IMR-90 (cell line): ENCODE measurements at regions not wholly inside any gene's neighbourhood (a gene's known extent, or its start where the extent isn't known, plus 50 kb on each side); places are given as distances from the start of the nearest gene placed in this dataset.

ENCODE experiments used
- ATAC-seq: fragments of 200-7000 bp; cut with Tn5 transposase; 2 replicates; pipeline ENCODE4 v1.9.1; 2020; ENCODE audit warnings: low read depth, mild to moderate bottlenecking, moderate library complexity
- BruUV-seq: library from RNA; stranded (reverse); fragments of 400-500 nt; replicated peaks from 2 replicates; lab custom pipeline; 2021; lab: Mats Ljungman, UMichigan
- CTCF ChIA-PET: fragments of 300-600 bp; formaldehyde crosslinking; extraction: SDS; loops from one replicate; lab custom pipeline; 2021; ENCODE audit warnings: antibody characterized with exemption; lab: Yijun Ruan, JAX
- POLR2A ChIA-PET: fragments of 300-600 bp; sonication (Branson Sonifier 250); formaldehyde crosslinking; loops from one replicate; lab custom pipeline; 2022; ENCODE audit warnings: antibody characterized with exemption; ENCODE audit not compliant: unreplicated experiment; lab: Charles Lee
- DNase-seq: peaks from one replicate; pipeline ENCODE4 v3.0.0; 2013
- H2AFZ ChIP-seq: replicated peaks from 2 replicates; pipeline ENCODE3; 2013; ENCODE audit warnings: low read length, mild to moderate bottlenecking; ENCODE audit not compliant: poor library complexity
- H2AK5ac ChIP-seq: 2 replicates; pipeline ENCODE4 v1.6.1; 2013; ENCODE audit warnings: low read depth, low read length, inconsistent platforms
- H2AK9ac ChIP-seq: replicated peaks from 2 replicates; pipeline ENCODE3; 2013; ENCODE audit warnings: mild to moderate bottlenecking, low read depth, low read length, moderate library complexity; ENCODE audit not compliant: poor library complexity
- H2BK120ac ChIP-seq: 2 replicates; pipeline ENCODE4 v1.6.1; 2013; ENCODE audit warnings: low read depth, low read length, inconsistent platforms
- H2BK15ac ChIP-seq: 3 replicates; pipeline ENCODE4 v1.6.1; 2013; ENCODE audit warnings: low read depth, low read length, inconsistent platforms
- H2BK20ac ChIP-seq: 2 replicates; pipeline ENCODE4 v1.6.1; 2013; ENCODE audit warnings: low read depth, mild to moderate bottlenecking, inconsistent platforms, low read length, moderate library complexity
- H2BK5ac ChIP-seq: 2 replicates; pipeline ENCODE4 v1.6.1; 2013; ENCODE audit warnings: mild to moderate bottlenecking, low read depth, low read length, inconsistent platforms; ENCODE audit not compliant: poor library complexity, severe bottlenecking
- H3K14ac ChIP-seq: replicated peaks from 2 replicates; pipeline ENCODE4 v1.6.1; 2013; ENCODE audit warnings: low read depth, low read length, inconsistent platforms
- H3K18ac ChIP-seq: 2 replicates; pipeline ENCODE4 v1.6.1; 2013; ENCODE audit warnings: low read depth, low read length, control low read depth
- H3K23ac ChIP-seq: 2 replicates; pipeline ENCODE4 v1.6.1; 2013; ENCODE audit warnings: low read depth, low read length, inconsistent platforms
- H3K27ac ChIP-seq: 2 replicates; pipeline ENCODE4 v1.5.1; 2013; ENCODE audit warnings: mild to moderate bottlenecking, control low read depth, low read length; ENCODE audit not compliant: insufficient read depth
- H3K27me3 ChIP-seq: 2 replicates; pipeline ENCODE4 v1.6.1; 2013; ENCODE audit warnings: low read length; ENCODE audit not compliant: control insufficient read depth, insufficient read depth
- H3K36me3 ChIP-seq: 2 replicates; pipeline ENCODE4 v1.6.1; 2013; ENCODE audit warnings: low read length, mixed read lengths; ENCODE audit not compliant: control insufficient read depth, insufficient read depth
- H3K4ac ChIP-seq: 2 replicates; pipeline ENCODE4 v1.6.1; 2013; ENCODE audit warnings: low read depth, low read length, inconsistent platforms
- H3K4me1 ChIP-seq: 2 replicates; pipeline ENCODE4 v1.6.1; 2013; ENCODE audit warnings: low read length, mixed read lengths; ENCODE audit not compliant: control insufficient read depth, insufficient read depth
- H3K4me2 ChIP-seq: 2 replicates; pipeline ENCODE4 v1.6.1; 2013; ENCODE audit warnings: low read depth, mild to moderate bottlenecking, control low read depth, low read length, moderate library complexity
- H3K4me3 ChIP-seq: 2 replicates; pipeline ENCODE4 v1.5.1; 2013; ENCODE audit warnings: low read depth, mild to moderate bottlenecking, control low read depth, low read length, moderate library complexity; ENCODE audit not compliant: insufficient read depth
- H3K56ac ChIP-seq: 2 replicates; pipeline ENCODE4 v1.6.1; 2013; ENCODE audit warnings: low read length, inconsistent platforms; ENCODE audit not compliant: insufficient read depth; ENCODE audit errors: extremely low read depth
- H3K79me1 ChIP-seq, 2 experiments: 2 replicates each; pipeline ENCODE4 v1.6.1; 2013; ENCODE audit warnings: low read length in 2 of 2, inconsistent platforms in 1 of 2, low read depth in 1 of 2
- H3K9ac ChIP-seq: 2 replicates; pipeline ENCODE4 v1.6.1; 2013; ENCODE audit warnings: low read depth, low read length, control low read depth
- H3K9me1 ChIP-seq: 2 replicates; pipeline ENCODE4 v1.6.1; 2013; ENCODE audit warnings: low read length, inconsistent platforms; ENCODE audit not compliant: insufficient read depth
- H3K9me3 ChIP-seq: 2 replicates; pipeline ENCODE4 v1.6.1; 2013; ENCODE audit warnings: low read length; ENCODE audit not compliant: control insufficient read depth, insufficient read depth
- H4K20me1 ChIP-seq: 2 replicates; pipeline ENCODE4 v1.6.1; 2013; ENCODE audit warnings: low read length, inconsistent platforms; ENCODE audit not compliant: insufficient read depth
- H4K5ac ChIP-seq: 2 replicates; pipeline ENCODE4 v1.6.1; 2013; ENCODE audit warnings: mild to moderate bottlenecking, low read depth, low read length, control low read depth
- H4K8ac ChIP-seq, 2 experiments: 2 replicates each; pipeline ENCODE4 v1.6.1; 2013; ENCODE audit warnings: low read depth in 2 of 2, low read length in 2 of 2, control low read depth in 1 of 2, inconsistent platforms in 1 of 2
- H4K91ac ChIP-seq: 2 replicates; pipeline ENCODE4 v1.6.1; 2013; ENCODE audit warnings: low read depth, low read length, inconsistent platforms; ENCODE audit not compliant: insufficient read depth
- BHLHE40 ChIP-seq: fragments of 150-350 bp; IDR thresholded peaks from 2 replicates; pipeline ENCODE4 v1.6.1; 2016; ENCODE audit warnings: mild to moderate bottlenecking, low read depth, low read length
- MAFK ChIP-seq: IDR thresholded peaks from 2 replicates; pipeline ENCODE4 v1.6.1; 2012; ENCODE audit warnings: low read depth, low read length, improper control_type of control experiment
- MXI1 ChIP-seq: IDR thresholded peaks from 2 replicates; pipeline ENCODE4 v1.6.1; 2012; ENCODE audit warnings: low read depth, mild to moderate bottlenecking, low read length, moderate library complexity, borderline replicate concordance
- NFE2L2 ChIP-seq: fragments of 150-350 bp; IDR thresholded peaks from 2 replicates; pipeline ENCODE4 v1.6.1; 2016; ENCODE audit warnings: low read depth, mild to moderate bottlenecking, low read length
- RFX5 ChIP-seq: IDR thresholded peaks from 2 replicates; pipeline ENCODE4 v1.8.0; 2012; ENCODE audit warnings: low read depth, mild to moderate bottlenecking, low read length, moderate library complexity
- USF2 ChIP-seq: fragments of 150-350 bp; IDR thresholded peaks from 2 replicates; pipeline ENCODE4 v1.6.1; 2017; ENCODE audit warnings: mild to moderate bottlenecking, antibody characterized with exemption, low read length, low read depth
- WGBS, 2 experiments: methylation state at CpG; one replicate each; pipeline versions ENCODE4 v1.1.5 to v1.1.7; 2013; ENCODE audit warnings: missing lambda C conversion rate in 2 of 2; ENCODE audit not compliant: insufficient read length in 1 of 2; ENCODE audit errors: extremely low coverage in 2 of 2; 5-methylcytosine and 5-hydroxymethylcytosine counted together
- dilution Hi-C: fragments of 300-500 bp; cut with HindIII; formaldehyde crosslinking; loops from one replicate; pipeline ENCODE4 v1.14.3; 2018; ENCODE audit warnings: low sequenced_read_pairs; ENCODE audit not compliant: unreplicated experiment
- in situ Hi-C: fragments of 300-500 bp; cut with MboI; formaldehyde crosslinking; loops from 3 replicates; pipeline ENCODE4 v1.14.3; 2019; ENCODE audit warnings: low sequenced_read_pairs, inconsistent platforms, mixed read lengths
- intact Hi-C: fragments of 100-400 bp; cut with micrococcal nuclease; formaldehyde crosslinking; loops from 2 replicates; pipeline ENCODE4 v1.10.0; 2022

GRCh38 chr12:73841963-73842362, 695.7 kb upstream of the ATXN7L3B start:
- H3K27me3 ChIP-seq: no peaks in the 10 kb centered on the region
- H3K36me3 ChIP-seq: no peaks in the 10 kb centered on the region
- H3K9me3 ChIP-seq: no peaks in the 10 kb centered on the region
- no peak overlapping the region for H3K4me2 ChIP-seq
- in situ Hi-C loops: no loop called here
- no peak for TF ChIP-seq BHLHE40
- TF ChIP-seq NFE2L2: no peak
- TF ChIP-seq MAFK: peak; percentile 80
- no peak for TF ChIP-seq MXI1
- no peak for TF ChIP-seq RFX5
- TF ChIP-seq USF2: no peak
- H4K91ac ChIP-seq: no peak overlapping the region
- H2BK20ac ChIP-seq: no peak overlapping the region
- no peak overlapping the region for H3K14ac ChIP-seq
- H3K4me1 ChIP-seq: no peaks in the 10 kb centered on the region
- H3K56ac ChIP-seq: no peak overlapping the region
- H4K20me1 ChIP-seq: no peaks in the 10 kb centered on the region
- POLR2A ChIA-PET: no interaction called here
- no peak overlapping the region for H3K4me3 ChIP-seq
- no peak overlapping the region for H3K23ac ChIP-seq
- H2BK5ac ChIP-seq: no peak overlapping the region
- H2AK9ac ChIP-seq: no peak overlapping the region
- intact Hi-C loops: no loop called here
- no peak overlapping the region for H2AFZ ChIP-seq
- no peak overlapping the region for H3K9ac ChIP-seq
- no TSS peak for BruUV-seq
- WGBS, 2 experiments: 44% methylated on average over 2 of the region's 2 CpGs; no CpG with 5 or more reads in 1 of the 2 experiments
- H3K9me1 ChIP-seq: no peaks in the 10 kb centered on the region
- no peak overlapping the region for H2BK15ac ChIP-seq
- DNase-seq: no peak
- no peak overlapping the region for H2AK5ac ChIP-seq
- no peak overlapping the region for H3K18ac ChIP-seq
- CTCF ChIA-PET: no interaction called here
- H2BK120ac ChIP-seq: no peak overlapping the region
- no peak overlapping the region for H3K27ac ChIP-seq
- no peak overlapping the region for H4K5ac ChIP-seq
- no peak for ATAC-seq
- H4K8ac ChIP-seq: no peak overlapping the region
- H3K4ac ChIP-seq: no peak overlapping the region
- dilution Hi-C loops: no loop called here
- no peaks in the 10 kb centered on the region for H3K79me1 ChIP-seq
